MM.1S (cell line): ENCODE measurements at regions not wholly inside any gene's neighbourhood (a gene's known extent, or its start where the extent isn't known, plus 50 kb on each side); places are given as distances from the start of the nearest gene placed in this dataset.

Experiments used
- CTCF ChIP-seq: fragments of 300-600 bp; sonication (generic); IDR thresholded peaks from 2 replicates; pipeline ENCODE4 v1.5.1; 2016; ENCODE audit warnings: antibody characterized with exemption, low read length, mixed read lengths
- EZH2 ChIP-seq: fragments of 300-600 bp; sonication (generic); optimal IDR thresholded peaks from 2 replicates; pipeline ENCODE3; 2017; ENCODE audit warnings: low read depth, mild to moderate bottlenecking, antibody characterized with exemption, low read length, mixed read lengths
- EZH2phosphoT487 ChIP-seq: fragments of 300-600 bp; sonication (generic); IDR thresholded peaks from 2 replicates; pipeline ENCODE4 v1.6.1; 2018; ENCODE audit warnings: antibody characterized with exemption, low read length

- no peak for TF ChIP-seq CTCF
- TF ChIP-seq EZH2phosphoT487, result no peak
- no peak for TF ChIP-seq EZH2
These were observed 250.8 kb upstream of the ZEB2 start for GRCh38 chr2:144770616-144771230.
